HG03342 (cell line): ENCODE measurements at regions not wholly inside any gene's neighbourhood (a gene's known extent, or its start where the extent isn't known, plus 50 kb on each side); places are given as distances from the start of the nearest gene placed in this dataset.
A peak's percentile ranks its signal among the peaks of the same experiment; 100 is the strongest.
"Not testable (repeated sequence)": the region's sequence is repeated elsewhere in the genome, so short reads cannot be mapped to it uniquely, and the experiment has no call there.

Experiments
- ATAC-seq: cut with Tn5 transposase; IDR thresholded peaks from one replicate; pipeline ENCODE4 v1.9.1; 2021; ENCODE audit warnings: mild to moderate bottlenecking, moderate library complexity; ENCODE audit not compliant: unreplicated experiment

DNA sequence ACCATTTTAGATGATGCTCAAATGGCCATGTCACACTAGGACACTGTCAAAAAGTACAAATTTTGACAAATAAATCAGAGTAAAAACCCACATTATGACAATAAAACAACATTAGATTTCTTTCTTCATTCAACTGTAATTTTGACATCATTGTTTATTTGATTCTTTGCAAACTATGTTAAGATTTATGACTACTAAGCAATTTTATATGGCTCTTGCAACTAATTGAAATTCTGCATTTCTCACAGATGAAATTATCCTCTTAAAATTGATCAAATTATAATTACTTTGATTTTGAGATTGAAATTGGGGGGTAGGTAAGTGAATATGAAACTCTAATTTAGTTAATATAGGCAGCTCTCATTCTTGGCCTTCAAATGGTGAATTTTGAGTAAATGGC, 59.8 kb downstream of the ATOH1 start:
- ATAC-seq = no peak

GRCh38 chr4:93888768-93889167, 60.2 kb downstream of the ATOH1 start:
- no peak for ATAC-seq

- ATAC-seq = no peak
Measured at GRCh38 chr4:93891244-93891643, 62.7 kb downstream of the ATOH1 start.

- no peak for ATAC-seq
Measured at GRCh38 chr4:93894995-93895394, 66.4 kb downstream of the ATOH1 start.

GRCh38 chr4:93896516-93896915, 68.0 kb downstream of the ATOH1 start:
- no peak for ATAC-seq

GRCh38 chr4:93897559-93897958, 69.0 kb downstream of the ATOH1 start:
- peak; percentile 77 for ATAC-seq

DNA sequence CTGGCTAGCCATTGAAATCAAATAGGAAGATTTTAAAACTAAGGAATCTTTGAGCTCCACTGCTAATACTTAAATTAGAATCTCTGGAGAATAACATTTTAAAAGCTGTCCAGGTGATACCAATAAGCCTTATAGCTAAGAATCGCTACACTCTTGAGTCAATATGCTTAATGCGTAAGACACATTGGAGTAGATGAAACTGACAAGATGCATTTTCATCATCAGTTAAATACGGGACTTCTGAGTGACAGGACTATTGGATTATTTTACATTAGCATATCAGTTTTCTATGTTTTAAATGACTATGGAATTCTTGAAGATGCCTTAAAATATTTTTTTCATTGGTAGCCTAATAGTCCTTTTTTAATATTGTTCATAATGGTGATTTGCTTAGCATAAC, 80.2 kb downstream of the ATOH1 start:
- ATAC-seq = no peak

DNA sequence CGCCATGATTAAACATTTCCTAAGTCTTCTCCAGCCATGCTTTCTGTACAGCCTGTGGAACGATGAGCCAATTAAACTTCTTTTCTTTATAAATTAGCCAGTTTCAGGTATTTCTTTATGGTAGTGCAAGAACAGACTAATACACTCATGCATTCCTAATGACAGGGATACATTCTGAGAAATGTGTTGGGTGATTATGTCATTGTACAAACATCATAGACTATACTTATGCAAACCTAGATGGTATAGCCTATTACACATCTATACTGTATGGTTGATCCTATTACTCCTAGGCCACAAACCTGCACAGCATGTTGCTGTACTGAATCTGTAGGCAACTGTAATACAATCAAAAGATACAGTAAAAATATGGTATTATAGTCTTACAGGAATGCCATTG, 83.1 kb downstream of the ATOH1 start:
- ATAC-seq = no peak

GRCh38 chr4:93912146-93912545, 83.6 kb downstream of the ATOH1 start:
- ATAC-seq = no peak

DNA sequence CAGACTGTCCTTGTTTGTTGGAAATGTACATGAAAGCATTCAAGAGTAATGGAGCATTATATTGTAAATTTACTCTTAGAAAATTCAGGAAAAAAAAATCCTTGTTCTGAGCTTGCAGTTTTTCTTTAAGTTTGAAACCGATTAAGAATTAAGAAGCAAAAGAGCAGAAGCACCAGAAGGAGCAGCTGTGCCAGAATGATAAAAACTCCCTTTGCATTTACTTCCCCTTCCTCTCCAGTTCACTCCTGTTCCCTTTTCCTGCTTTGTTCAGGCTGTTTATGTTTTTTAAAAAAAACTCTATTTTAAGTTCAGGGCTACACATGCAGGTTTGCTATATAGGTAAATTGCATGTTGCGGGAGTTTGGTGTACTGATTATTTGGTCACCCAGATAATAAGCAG, 90.3 kb downstream of the ATOH1 start:
- no peak for ATAC-seq

GRCh38 chr4:93923570-93923969, 95.0 kb downstream of the ATOH1 start:
- ATAC-seq = not testable (repeated sequence)

GRCh38 chr4:93947286-93947685, 118.7 kb downstream of the ATOH1 start:
- ATAC-seq = no peak

GRCh38 chr4:93950239-93950638, 121.7 kb downstream of the ATOH1 start:
- not testable (repeated sequence) for ATAC-seq

DNA sequence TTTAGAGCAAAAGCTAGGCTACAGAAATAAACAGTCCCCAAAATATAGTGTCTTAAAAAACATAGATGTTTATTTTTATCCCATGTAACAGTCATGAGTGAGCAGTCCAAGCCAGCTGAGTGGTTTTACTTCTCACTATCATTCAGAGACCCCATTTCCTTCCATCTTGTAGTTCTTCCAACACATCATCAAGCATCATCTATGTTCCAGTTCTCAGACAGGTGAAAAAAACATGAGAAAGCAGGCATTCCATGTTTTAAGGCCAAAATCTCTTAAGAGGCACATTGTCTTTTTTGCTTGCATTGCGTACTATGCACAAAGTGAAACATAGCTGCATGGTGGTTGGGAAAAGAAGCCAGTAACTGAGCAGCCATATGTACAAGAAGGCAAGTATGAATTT, 128.6 kb downstream of the ATOH1 start:
- ATAC-seq = no peak

DNA sequence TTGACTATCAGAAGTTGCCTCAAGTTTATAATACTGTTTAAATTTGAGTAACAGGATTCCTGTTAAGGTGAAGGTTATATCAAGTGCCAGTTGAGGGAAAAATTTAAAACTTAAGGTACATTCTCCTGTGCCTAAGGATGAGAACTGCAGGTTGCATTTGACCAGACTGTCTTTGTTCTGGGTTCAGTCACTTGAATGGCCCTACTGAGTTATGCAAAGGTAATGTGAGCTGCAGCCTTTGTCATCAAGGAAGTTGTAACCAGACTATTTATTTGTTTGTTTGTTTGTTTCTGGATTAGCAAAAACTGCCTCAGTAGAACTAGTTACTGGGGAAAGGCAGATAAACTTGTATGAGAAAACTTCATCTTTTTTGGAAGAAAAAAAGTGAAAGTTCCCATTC, 131.9 kb downstream of the ATOH1 start:
- no peak for ATAC-seq

DNA sequence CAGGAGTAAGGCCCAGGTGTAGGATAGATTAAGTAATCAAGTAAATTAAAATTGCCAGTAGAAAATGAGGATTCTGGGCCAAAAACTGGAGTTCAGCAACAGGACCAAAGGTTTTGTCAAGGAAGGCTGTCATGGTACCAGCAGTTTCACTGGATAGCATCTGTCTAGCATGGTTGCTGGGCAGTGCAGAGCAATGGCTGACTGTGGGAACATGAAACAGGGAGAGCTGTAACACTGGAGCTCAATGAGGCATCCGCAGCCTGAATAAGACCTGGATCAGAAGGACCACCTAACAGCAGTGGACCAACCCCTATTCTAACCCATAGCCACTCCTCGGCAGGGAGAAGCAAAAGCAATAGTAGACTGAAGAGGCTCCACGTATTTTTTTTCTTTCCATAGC, 132.4 kb downstream of the ATOH1 start:
- ATAC-seq = no peak

- ATAC-seq = no peak
Measured at GRCh38 chr4:93981594-93981993, 153.0 kb downstream of the ATOH1 start.

DNA sequence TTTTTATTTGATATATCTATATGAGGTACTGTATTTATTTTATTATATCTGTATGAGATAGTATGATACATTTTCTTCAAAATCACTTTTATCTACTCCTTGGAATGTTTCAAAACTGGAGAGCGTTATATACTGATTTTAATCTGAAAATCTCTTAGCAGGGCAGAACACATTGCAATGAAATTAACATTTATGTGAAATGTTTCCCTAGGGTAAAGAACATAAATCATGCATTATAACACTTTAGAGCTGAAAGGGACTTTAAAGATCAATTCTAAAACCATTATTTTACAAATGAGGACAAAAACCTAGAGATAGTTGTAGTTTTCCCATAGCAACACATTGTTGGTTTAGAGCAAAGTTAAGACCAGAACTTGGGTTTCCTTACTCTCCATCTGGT, 153.7 kb downstream of the ATOH1 start:
- ATAC-seq = no peak

DNA sequence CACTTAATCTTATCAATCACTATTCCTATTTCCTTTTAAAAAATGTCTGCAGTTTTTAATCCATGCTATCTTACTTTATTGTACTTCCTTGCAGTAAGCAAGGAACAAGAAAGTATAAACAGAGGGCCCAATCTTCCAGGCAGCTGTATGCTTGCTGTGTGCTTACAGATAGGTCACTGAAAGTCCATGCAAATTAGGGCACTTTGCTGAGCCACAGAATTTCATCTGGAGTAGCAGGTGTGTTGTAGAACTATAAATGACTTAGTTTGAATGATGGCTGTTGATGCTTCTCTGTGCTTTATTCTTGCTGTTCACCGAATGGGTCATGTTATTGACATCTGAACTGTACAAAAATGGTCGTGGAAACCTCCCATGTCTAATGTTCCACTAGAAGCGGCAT, 154.6 kb downstream of the ATOH1 start:
- peak; percentile 94 for ATAC-seq

DNA sequence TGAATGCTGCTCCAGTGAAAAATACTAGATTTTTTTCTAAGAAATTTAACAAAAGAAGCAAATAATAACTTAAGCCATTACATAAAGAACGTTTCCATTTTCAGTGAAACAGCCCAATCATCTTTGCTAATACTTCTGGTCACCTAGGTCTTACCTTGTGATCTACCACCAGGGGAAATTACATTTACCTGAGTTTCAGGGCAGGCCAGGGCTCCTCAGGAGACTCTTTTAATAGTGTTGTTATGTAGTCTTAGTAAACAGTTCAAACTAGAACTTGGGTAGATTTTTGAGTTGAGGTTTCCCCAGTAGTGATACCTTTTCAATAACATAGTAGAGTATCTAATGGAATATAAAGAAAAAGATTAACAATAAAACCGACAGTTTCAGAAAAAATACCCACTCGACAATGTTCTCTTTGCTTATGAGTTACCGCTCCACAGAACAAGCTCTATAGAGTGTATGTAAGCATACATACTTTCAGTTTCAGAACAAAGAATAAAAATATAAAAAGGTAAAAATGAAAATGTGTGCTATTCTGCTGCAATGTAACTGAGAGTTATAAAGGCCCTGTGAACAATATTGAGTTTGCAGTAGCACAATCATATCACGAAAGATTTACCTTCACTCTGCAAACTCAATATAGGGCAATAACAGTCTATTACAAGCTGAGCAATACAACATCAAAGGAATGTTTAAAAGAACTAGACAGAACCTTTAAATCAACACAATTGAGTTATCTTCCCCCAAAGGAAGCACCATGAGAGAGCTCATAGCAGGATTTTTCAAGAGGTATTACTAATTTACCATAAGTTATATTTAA, 165.8 kb downstream of the ATOH1 start:
- ATAC-seq = no peak

GRCh38 chr4:93996895-93997294, 168.3 kb downstream of the ATOH1 start:
- no peak for ATAC-seq

DNA sequence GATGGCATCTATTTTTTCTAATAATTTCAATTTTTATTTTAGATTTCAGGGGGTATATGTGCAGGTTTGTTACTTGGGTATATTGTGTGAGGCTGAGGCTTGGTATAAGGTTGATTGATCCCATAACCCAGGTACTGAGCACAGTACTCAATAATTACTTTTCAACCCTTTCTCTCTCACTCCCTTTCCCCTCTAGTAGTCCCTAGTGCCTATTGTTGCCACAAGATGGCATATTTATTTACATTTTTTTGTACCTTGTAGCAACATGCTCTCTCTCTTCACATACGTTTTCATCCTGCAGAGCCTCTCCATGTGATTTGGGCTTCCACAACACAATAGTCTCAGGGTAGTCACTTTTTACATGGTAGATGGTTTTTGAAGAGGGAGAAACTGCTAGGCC, 172.0 kb downstream of the ATOH1 start:
- ATAC-seq = no peak

DNA sequence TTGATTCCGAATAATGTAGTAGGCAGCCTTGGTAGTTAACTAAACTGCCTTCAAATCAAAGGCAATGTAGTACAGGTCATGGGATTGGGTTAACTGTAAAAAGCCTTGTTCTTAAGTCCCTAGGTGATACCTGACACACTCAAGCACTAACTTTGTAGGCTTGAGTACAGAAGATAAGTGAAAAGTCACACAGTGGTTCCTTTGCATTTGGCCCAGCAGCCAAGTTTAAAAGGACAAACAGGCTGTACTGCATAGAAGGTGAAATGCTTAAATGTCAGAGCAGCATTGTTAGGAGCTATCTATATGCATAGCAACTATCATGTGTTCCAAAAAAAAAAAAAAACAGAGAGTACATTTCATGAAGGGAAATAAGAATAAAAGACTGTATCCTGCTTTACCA, 178.4 kb downstream of the ATOH1 start:
- no peak for ATAC-seq
